ENCODE measurements at regions not wholly inside any gene's neighbourhood (a gene's known extent, or its start where the extent isn't known, plus 50 kb on each side); places are given as distances from the start of the nearest gene placed in this dataset.

GRCh38 chr12:92582475-92582874 lies 120.3 kb upstream of the PLEKHG7 start:
- DNase-seq (ENCODE audit: low read depth) = no peak

- no peak for DNase-seq (ENCODE audit: low read depth)
These were observed 121.2 kb upstream of the PLEKHG7 start for GRCh38 chr12:92581604-92582003.

- DNase-seq (ENCODE audit: low read depth) = no peak
These were observed 127.7 kb upstream of the PLEKHG7 start for GRCh38 chr12:92574911-92575570.

GRCh38 chr12:92574051-92574783 lies 128.6 kb upstream of the PLEKHG7 start:
- DNase-seq (ENCODE audit: low read depth) = peak; percentile 44

GRCh38 chr12:92573104-92573503 lies 129.7 kb upstream of the PLEKHG7 start:
- DNase-seq (ENCODE audit: low read depth) = no peak

- no peak for DNase-seq (ENCODE audit: low read depth)
These were observed 130.8 kb upstream of the PLEKHG7 start for GRCh38 chr12:92571844-92572543.

GRCh38 chr12:92571169-92571568 lies 131.6 kb upstream of the PLEKHG7 start:
- DNase-seq (ENCODE audit: low read depth) = no peak

- DNase-seq (ENCODE audit: low read depth) = peak; percentile 81
These were observed 132.6 kb upstream of the PLEKHG7 start for GRCh38 chr12:92570056-92570753.

GRCh38 chr12:92568691-92569090 lies 134.1 kb upstream of the PLEKHG7 start:
- no peak for DNase-seq (ENCODE audit: low read depth)

GRCh38 chr12:92566448-92567019 lies 136.3 kb upstream of the PLEKHG7 start:
- DNase-seq (ENCODE audit: low read depth) = no peak

- no peak for DNase-seq (ENCODE audit: low read depth)
These were observed 139.0 kb upstream of the PLEKHG7 start for GRCh38 chr12:92563819-92564218.

- DNase-seq (ENCODE audit: low read depth) = no peak
These were observed 140.6 kb upstream of the PLEKHG7 start for GRCh38 chr12:92562063-92562734.

GRCh38 chr12:92561543-92561899 lies 141.3 kb upstream of the PLEKHG7 start:
- peak; percentile 90 for DNase-seq (ENCODE audit: low read depth)

- DNase-seq (ENCODE audit: low read depth) = no peak
These were observed 141.9 kb upstream of the PLEKHG7 start for GRCh38 chr12:92560713-92561542.

GRCh38 chr12:92558806-92559205 lies 144.0 kb upstream of the PLEKHG7 start:
- peak; percentile 65 for DNase-seq (ENCODE audit: low read depth)

GRCh38 chr12:92558215-92558773 lies 144.5 kb upstream of the PLEKHG7 start:
- DNase-seq (ENCODE audit: low read depth) = no peak

- DNase-seq (ENCODE audit: low read depth) = no peak
These were observed 145.4 kb upstream of the PLEKHG7 start for GRCh38 chr12:92557422-92557724.

GRCh38 chr12:92556637-92557421 lies 146.0 kb upstream of the PLEKHG7 start:
- DNase-seq (ENCODE audit: low read depth) = no peak

GRCh38 chr12:92556141-92556540 lies 146.6 kb upstream of the PLEKHG7 start:
- DNase-seq (ENCODE audit: low read depth) = no peak
